OCI-LY1 (cell line): ENCODE measurements at regions not wholly inside any gene's neighbourhood (a gene's known extent, or its start where the extent isn't known, plus 50 kb on each side); places are given as distances from the start of the nearest gene placed in this dataset.

Source experiments
- H2AFZ ChIP-seq: fragments of 200-600 bp; sonication (generic), shearing (Covaris generic); 2 replicates; pipeline ENCODE4 v1.6.0; 2014; ENCODE audit warnings: antibody characterized with exemption, mild to moderate bottlenecking, low read length
- H3F3A ChIP-seq: fragments of 200-600 bp; sonication (generic), shearing (Covaris generic); 2 replicates; pipeline ENCODE4 v1.6.0; 2014; ENCODE audit warnings: mild to moderate bottlenecking, antibody characterized with exemption, low read length, moderate library complexity; ENCODE audit not compliant: insufficient read depth
- H3K27ac ChIP-seq: fragments of 200-600 bp; sonication (generic); 2 replicates; pipeline ENCODE4 v1.5.1; 2014; ENCODE audit warnings: low read length, mixed run types, mild to moderate bottlenecking, low read depth; ENCODE audit not compliant: poor library complexity, severe bottlenecking
- H3K27me3 ChIP-seq: fragments of 200-600 bp; sonication (generic); 2 replicates; pipeline ENCODE4 v1.6.0; 2014; ENCODE audit warnings: antibody characterized with exemption, mild to moderate bottlenecking, low read length, moderate library complexity; ENCODE audit not compliant: insufficient read depth
- H3K36me3 ChIP-seq: fragments of 200-600 bp; sonication (generic); 2 replicates; pipeline ENCODE4 v1.6.1; 2014; ENCODE audit warnings: mild to moderate bottlenecking, antibody characterized with exemption, low read length, moderate library complexity, mixed read lengths; ENCODE audit not compliant: insufficient read depth
- H3K4me1 ChIP-seq: fragments of 200-600 bp; sonication (generic); 2 replicates; pipeline ENCODE4 v1.5.1; 2014; ENCODE audit warnings: mild to moderate bottlenecking, low read length, moderate library complexity; ENCODE audit not compliant: insufficient read depth, severe bottlenecking
- H3K4me2 ChIP-seq: fragments of 200-600 bp; sonication (generic), shearing (Covaris generic); 2 replicates; pipeline ENCODE4 v1.6.1; 2014; ENCODE audit warnings: low read length
- H3K4me3 ChIP-seq: fragments of 200-600 bp; sonication (generic); 2 replicates; pipeline ENCODE4 v1.5.1; 2014; ENCODE audit warnings: low read length, low read depth, mild to moderate bottlenecking, mixed read lengths; ENCODE audit not compliant: poor library complexity, severe bottlenecking
- H3K79me2 ChIP-seq: fragments of 200-600 bp; shearing (Covaris generic); 2 replicates; pipeline ENCODE4 v1.6.1; 2016; ENCODE audit warnings: mixed run types, low read length, mixed read lengths; ENCODE audit not compliant: insufficient read depth
- H3K9ac ChIP-seq: fragments of 200-600 bp; sonication (generic), shearing (Covaris generic); 2 replicates; pipeline ENCODE4 v1.6.1; 2014; ENCODE audit warnings: mild to moderate bottlenecking, low read length, mixed read lengths
- H3K9me2 ChIP-seq: fragments of 200-600 bp; sonication (generic), shearing (Covaris generic); 2 replicates; pipeline ENCODE4 v1.6.1; 2014; ENCODE audit warnings: low read depth, mild to moderate bottlenecking, low read length, mixed read lengths
- H3K9me3 ChIP-seq: fragments of 200-600 bp; shearing (Covaris generic); 2 replicates; pipeline ENCODE4 v1.6.1; 2014; ENCODE audit warnings: low read length, mixed read lengths
- H4K20me1 ChIP-seq: fragments of 200-600 bp; sonication (generic), shearing (Covaris generic); 2 replicates; pipeline ENCODE4 v1.6.0; 2016; ENCODE audit warnings: mild to moderate bottlenecking, low read length; ENCODE audit not compliant: insufficient read depth
- CTCF ChIP-seq: fragments of 200-600 bp; sonication (generic), shearing (Covaris generic); IDR thresholded peaks from 2 replicates; pipeline ENCODE4 v1.5.1; 2017; ENCODE audit warnings: mild to moderate bottlenecking, antibody characterized with exemption, low read length, moderate library complexity, mixed read lengths
- EZH2 ChIP-seq: fragments of 200-600 bp; sonication (generic), shearing (Covaris generic); IDR thresholded peaks from 2 replicates; pipeline ENCODE4 v1.8.0; 2017; ENCODE audit warnings: borderline replicate concordance, mixed run types, mild to moderate bottlenecking, antibody characterized with exemption, low read length, moderate library complexity, mixed read lengths

DNA sequence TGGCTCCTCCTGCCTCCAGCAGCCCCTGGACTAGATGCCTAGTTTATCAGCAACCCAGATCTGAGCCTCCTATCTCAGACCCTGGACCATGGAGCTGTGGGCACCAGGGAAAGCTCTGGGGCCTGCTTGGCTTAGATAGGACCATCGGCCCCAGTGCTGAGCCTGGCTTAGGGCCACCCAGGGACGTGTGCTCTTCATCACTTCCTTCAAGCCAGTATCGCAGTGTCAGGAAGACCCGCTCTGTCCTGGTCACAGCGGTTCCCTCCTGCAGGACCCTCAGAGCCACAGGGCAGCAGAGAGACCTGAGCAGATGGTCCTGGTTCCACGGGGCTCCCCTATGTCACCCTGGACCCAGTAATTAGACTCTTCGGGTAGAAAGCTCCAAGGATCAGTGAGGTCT lies 105.7 kb upstream of the FAM20C start:
- no peak for TF ChIP-seq EZH2
- no peak for TF ChIP-seq CTCF
- Histone ChIP-seq H3K9ac (no peak overlapping the region), H3K27me3 (no peaks in the 10 kb centered on the region), H3K9me2 (no peaks in the 10 kb centered on the region), H3K27ac (no peak overlapping the region), H3K4me3 (no peak overlapping the region), H3K9me3 (no peaks in the 10 kb centered on the region), H3K4me2 (no peak overlapping the region), H3K4me1 (no peaks in the 10 kb centered on the region), H2AFZ (no peak overlapping the region), H4K20me1 (no peaks in the 10 kb centered on the region), H3K36me3 (no peaks in the 10 kb centered on the region), H3K79me2 (no peaks in the 10 kb centered on the region), H3F3A (no peaks in the 10 kb centered on the region)

- no peaks in the 10 kb centered on the region for H4K20me1 ChIP-seq
- no peaks in the 10 kb centered on the region for H3K79me2 ChIP-seq
- no peaks in the 10 kb centered on the region for H3F3A ChIP-seq
- H3K27ac ChIP-seq, result no peak overlapping the region
- H3K4me1 ChIP-seq, result no peaks in the 10 kb centered on the region
- H2AFZ ChIP-seq, result no peak overlapping the region
- H3K9me3 ChIP-seq, result no peaks in the 10 kb centered on the region
- H3K36me3 ChIP-seq, result no peaks in the 10 kb centered on the region
- no peak overlapping the region for H3K4me2 ChIP-seq
- no peak overlapping the region for H3K4me3 ChIP-seq
- no peaks in the 10 kb centered on the region for H3K9me2 ChIP-seq
- H3K9ac ChIP-seq, result no peak overlapping the region
- TF ChIP-seq EZH2 (no peak), CTCF (no peak)
- no peaks in the 10 kb centered on the region for H3K27me3 ChIP-seq
These were observed 105.3 kb upstream of the FAM20C start for GRCh38 chr7:87047-87446.

- H3K27ac ChIP-seq, result no peak overlapping the region
These were observed 104.7 kb upstream of the FAM20C start for GRCh38 chr7:87671-88070.

More at GRCh38 chr7:87671-88070, 104.7 kb upstream of the FAM20C start:
- H3F3A ChIP-seq, result no peaks in the 10 kb centered on the region
- no peaks in the 10 kb centered on the region for H3K27me3 ChIP-seq
- no peaks in the 10 kb centered on the region for H3K9me3 ChIP-seq
- H3K4me1 ChIP-seq, result no peaks in the 10 kb centered on the region
- H2AFZ ChIP-seq, result no peak overlapping the region
- H4K20me1 ChIP-seq, result no peaks in the 10 kb centered on the region
- H3K36me3 ChIP-seq, result no peaks in the 10 kb centered on the region
- no peak for TF ChIP-seq EZH2
- TF ChIP-seq CTCF, result no peak
- H3K4me3 ChIP-seq, result no peak overlapping the region
- no peak overlapping the region for H3K9ac ChIP-seq
- H3K79me2 ChIP-seq, result no peaks in the 10 kb centered on the region
- no peak overlapping the region for H3K4me2 ChIP-seq
- H3K9me2 ChIP-seq, result no peaks in the 10 kb centered on the region
